Lung microvascular endothelial cell (primary cell): ENCODE measurements at regions not wholly inside any gene's neighbourhood (a gene's known extent, or its start where the extent isn't known, plus 50 kb on each side); places are given as distances from the start of the nearest gene placed in this dataset.
"Not testable (repeated sequence)": the region's sequence is repeated elsewhere in the genome, so short reads cannot be mapped to it uniquely, and the experiment has no call there.

Experiments used
- DNase-seq, 2 donors: peaks; one replicate each; pipeline versions ENCODE4 v3.0.0 to v3.0.0-alpha.2; 2010; ENCODE audit warnings: low read depth in 2 of 2

DNA sequence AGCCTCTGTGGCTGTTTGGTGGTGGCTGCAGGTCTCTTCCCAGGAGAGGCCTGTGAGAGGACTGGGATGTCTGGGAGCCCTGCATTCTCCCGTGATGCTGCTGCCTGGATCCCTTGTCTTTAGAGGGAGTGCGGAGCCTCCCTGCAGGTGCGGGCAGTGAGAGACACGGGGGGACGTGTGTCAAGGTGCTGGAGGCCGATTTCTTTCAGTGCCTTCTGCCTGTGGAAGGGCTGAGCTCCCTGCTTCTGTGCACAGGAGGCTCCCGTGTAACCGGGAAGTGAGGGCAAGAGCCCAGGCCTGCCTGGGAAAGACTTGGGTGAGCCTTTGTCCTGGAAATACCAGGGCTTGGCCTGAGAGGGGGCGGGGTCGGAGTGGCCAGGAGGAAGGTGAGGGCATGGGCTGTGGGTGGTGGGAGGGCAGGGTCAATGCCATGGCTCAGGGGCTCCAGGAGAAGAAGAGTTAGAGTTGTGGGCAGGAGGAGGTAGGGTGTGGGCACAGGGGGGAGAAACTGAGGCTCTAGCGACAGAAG lies 372.2 kb downstream of the TMEM121 start:
- DNase-seq = no peak

DNA sequence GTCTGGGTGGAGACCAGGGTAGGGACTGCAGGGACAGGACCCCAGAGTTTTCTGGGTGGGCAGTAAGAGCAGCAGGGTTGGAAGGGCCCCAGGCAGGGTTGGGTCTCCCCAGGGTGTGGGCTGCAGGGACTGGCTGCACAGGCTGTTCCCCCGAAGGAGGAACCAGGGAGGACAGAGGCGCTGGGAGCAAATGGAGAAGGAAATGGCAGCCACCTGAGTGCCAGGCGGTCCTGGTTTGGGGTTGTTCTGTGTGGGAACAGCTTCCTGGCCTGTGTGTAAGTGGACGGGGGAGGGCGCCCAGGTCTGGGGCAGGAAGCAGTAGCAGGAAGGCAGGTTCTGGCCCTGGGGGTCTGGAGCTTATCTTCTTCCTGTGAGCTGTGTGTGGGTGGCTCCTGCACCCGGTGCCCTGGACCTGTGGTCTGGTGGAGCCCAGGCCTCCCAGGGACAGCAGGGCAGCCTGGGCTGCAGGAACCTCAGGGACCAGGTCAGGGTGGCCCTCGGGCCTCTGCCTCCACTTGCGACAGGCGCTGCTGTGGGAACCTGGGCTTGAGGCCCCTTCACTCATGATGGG lies 372.8 kb downstream of the TMEM121 start:
- DNase-seq = no peak

DNA sequence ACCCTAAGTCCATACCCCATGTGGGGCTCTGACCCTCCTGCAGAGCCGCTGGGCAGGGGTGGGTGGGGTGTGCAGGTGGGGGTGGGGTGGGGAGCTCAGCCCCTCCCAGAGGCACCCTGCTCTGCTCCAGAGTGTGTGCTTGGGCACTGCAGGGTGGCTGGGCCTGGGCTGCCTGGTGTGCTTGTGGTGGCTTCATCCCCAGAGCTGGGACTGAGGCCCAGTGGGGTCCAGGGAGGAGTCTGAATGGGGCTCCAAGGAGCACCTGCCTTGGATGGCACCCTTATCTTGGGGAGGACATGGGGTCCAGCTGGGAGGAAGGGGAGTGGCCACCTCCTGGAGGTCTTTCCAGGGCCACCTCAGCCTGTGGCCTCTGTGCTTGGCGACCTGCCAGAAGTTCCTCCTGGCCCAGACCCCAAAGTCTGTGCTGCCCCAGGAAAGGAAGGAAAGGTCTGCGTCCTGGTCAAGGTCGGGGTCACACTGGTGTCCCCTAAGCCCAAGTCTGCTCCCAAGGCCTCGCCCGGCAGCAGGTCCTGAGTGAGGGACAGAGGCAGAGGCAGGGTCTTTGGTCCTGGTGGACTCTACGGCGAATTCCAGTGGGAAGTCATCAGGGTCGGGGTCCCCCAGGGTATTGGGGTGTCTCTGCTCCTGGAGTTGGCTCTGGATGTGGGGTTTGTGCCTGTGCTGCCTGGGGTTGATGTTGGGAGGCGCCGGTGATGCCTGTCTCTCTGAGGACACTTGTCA lies 373.4 kb downstream of the TMEM121 start:
- no peak for DNase-seq

DNA sequence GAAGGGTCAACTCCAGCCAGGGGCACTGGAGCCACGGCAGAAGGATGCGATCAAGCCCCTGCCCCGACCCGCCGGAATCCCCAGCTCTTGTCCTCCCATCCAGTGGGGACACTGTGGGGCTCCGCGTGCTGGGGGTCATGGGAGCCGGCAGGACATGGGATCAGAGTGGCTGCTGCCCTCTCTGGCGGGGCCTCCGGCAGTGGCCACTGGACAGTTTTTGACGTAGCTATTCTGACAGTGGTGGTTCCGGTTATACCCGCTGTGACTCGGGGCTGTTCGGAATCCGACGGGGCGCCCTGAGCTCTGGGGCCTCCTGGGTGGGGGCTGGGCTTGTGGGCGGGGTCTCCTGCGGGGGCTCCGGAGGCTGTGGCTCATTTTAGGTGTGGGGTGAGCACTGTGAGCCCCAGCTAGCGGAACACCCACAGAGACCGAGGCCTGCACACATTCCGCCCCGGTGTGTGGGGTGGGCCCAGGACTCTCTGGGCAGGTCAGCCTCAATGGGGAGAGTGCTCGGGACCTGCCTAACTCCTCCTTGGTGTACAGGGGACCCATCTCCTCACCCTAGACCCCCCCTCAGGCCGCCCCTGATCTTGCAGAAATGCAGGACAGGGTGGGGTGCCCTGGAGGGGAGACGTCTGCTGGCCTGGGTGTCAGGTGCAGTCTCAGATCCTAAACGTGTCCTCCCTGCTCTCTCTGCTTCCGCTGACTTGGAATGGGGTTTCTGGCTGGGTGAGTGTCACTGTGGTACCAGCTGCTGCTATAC lies 374.2 kb downstream of the TMEM121 start:
- DNase-seq = no peak

DNA sequence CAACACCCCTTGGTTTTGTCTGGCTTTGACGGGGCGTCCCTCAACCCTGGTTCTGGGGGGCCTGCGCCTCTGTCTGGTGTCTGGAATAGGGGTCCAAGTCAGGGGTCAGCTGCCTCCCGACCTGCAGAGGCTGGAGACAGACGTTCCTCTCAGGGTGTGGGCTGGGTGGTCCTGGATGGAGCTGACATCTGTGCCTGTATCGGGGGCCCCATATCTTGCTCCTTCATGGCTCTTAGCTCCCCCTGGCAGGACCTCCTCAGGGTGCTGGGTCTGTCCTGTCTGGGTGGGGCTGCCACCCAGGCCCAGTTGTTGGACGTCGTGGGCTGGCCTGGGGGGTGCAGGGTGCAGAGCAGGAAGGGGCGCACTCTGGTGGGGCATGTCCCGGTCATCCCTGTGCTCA lies 374.8 kb downstream of the TMEM121 start:
- DNase-seq = no peak

DNA sequence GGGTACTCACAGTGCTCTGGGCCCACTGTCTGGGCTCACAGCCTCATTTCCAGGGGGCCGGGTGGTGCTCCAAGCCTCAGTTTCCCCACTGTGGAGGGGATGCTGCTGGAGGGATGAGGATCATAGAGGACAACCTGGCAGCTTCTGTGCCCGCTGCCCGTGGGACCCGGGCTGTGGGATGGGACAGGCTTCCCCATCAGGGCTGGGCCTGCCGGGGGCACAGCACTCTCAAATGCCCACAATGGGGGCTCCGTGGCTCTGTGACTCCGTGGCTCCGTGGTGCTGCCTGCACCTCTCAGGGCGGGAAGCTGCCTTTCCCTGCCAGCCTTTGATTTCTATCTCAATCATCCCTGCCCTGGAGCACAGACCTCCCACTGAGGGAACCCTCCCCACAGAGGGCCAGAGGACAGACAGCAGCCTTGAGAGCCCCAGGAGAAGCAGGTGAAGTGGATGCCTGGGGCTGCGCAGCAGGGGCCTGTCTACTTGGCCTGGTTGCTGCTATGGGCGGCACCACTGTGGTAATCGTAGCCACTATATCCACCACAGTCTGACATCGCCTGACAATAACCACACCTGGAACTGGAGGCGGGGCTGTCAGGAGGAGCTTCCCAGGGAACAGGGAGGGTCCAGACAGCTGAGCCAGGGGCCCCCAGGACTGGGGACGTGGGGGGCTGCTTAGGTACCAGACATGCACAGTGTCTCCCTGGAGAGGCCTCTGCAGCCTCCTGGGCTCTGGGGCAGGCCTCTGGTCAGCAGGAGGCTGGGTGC lies 375.9 kb downstream of the TMEM121 start:
- no peak for DNase-seq

DNA sequence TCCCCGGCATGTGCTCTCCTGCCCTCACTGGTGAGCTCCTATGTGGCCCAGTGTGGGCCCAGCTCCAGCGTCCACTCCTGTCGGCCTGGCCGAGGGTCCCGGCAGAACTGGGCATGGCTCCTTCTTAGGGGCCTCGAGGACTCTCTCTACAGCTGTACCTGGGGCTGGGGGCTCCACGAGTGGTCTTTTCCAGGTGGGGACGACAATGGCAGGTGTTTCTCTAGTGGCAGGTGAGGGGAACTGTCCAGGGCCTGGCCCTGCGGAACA lies 376.4 kb downstream of the TMEM121 start:
- not testable (repeated sequence) for DNase-seq

DNA sequence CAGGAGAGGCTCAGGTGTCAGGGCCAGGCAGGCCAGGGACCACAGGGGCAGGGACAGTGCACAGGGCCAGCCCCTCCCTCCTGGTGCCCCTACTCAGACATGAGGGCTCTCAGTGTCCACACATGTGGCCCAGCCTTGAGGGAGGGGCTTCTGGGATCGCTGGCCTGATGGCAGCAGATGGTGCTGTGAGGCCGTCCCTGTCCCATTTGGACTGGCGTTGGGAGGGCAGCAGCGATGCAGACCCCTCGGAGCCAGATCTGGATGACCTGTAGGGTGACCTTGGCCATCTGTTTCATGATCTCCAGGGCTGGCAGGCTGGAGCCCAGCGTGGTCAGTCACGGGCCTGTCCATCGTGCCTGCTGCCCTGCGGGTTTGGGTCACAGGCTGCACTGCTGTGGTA lies 377.6 kb downstream of the TMEM121 start:
- no peak for DNase-seq

DNA sequence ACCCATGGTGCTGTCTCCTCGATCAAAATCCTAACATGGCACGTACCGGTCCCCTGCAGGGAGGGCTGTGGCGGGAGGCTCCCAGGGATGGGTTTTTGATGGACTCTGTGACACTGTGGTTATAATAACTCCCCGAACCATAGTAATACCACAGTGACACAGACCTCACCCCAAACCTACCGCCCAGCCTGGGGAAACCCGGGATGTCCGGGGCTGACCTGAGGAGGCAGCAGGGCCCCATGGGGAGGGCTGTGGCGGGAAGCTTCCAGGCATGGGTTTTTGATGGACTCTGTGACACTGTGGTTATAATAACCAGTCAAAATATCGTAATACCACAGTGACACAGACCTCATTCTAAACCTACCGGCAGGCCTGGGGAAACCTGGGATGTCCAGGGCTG lies 378.0 kb downstream of the TMEM121 start:
- no peak for DNase-seq

DNA sequence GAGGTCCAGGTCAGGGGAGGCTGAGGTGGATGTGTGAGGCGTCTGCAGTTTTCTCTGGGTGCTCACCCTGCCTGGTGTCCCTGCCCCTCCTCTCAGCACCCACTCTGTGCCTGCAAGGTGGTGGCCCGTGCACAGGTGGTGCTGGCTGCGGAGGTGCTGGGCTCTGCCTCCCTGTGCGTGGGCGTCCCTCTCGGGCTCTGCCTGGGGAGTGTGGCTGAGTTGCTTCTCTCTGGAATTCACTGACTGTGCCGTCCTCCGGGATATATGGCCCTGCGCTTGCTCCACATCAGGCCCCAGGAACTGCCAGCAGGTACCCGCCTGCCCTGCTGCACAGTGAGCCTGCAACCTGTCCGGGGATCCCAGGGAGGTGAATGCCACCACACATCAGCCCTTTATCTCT lies 379.1 kb downstream of the TMEM121 start:
- no peak for DNase-seq

DNA sequence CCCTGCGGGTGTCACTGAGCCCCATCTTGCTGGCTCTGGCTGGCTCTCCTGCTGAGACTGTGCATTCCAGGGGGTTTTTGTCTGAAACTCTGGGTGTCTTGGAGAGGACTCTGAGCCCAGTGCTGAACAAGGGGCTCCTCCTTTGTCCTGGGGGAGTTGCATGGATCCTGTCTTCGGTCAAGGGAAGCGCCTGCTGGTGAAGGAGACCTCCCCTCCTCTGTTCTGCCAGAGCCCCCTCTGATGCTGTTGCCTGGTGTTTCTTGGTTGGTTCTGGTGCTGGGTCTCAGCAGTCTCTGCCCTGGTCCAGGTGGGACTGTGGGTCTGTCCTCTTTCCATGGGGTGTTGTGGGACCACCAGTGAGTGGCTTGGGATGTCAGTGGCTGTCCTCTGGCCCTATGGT lies 380.9 kb downstream of the TMEM121 start:
- no peak for DNase-seq

DNA sequence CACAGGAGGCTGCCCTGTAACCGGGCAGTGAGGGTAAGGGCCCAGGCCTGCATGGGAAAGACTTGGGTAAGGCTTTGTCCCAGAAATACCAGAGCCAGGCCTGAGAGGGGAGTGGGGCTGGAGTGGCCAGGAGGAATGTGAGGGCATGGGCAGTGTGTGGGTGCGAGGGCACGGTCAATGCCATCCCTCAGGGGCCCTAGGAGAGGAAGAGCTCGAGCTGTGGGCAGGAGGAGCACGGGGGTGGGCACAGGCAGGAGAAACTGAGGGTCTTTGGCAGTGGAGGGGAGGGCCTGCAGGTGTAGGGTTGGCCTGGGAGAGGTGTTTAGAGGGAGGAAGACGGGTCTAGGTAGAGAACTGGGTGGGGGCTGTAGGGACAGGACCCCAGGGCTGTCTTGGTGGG lies 381.6 kb downstream of the TMEM121 start:
- DNase-seq = no peak

DNA sequence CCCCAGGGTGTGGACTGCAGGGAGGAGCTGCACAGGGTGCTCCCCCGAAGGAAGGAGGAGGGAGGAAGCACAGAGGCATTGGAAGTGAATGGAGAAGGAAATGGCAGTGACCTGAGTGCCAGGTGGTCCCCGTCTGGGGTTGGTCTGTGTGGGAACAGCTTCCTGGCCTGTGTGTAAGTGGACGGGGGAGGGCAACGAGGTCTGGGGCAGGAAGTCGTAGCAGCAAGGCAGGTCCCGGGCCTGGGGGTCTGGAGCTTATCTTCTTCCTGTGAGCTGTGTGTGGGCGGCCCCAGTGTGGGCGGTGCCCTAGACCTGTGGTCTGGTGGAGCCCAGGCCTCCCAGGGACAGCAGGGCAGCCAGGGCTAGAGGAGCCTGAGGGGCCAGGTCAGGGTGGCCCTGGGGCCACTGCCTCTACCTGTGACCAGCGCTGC lies 382.1 kb downstream of the TMEM121 start:
- DNase-seq = no peak

DNA sequence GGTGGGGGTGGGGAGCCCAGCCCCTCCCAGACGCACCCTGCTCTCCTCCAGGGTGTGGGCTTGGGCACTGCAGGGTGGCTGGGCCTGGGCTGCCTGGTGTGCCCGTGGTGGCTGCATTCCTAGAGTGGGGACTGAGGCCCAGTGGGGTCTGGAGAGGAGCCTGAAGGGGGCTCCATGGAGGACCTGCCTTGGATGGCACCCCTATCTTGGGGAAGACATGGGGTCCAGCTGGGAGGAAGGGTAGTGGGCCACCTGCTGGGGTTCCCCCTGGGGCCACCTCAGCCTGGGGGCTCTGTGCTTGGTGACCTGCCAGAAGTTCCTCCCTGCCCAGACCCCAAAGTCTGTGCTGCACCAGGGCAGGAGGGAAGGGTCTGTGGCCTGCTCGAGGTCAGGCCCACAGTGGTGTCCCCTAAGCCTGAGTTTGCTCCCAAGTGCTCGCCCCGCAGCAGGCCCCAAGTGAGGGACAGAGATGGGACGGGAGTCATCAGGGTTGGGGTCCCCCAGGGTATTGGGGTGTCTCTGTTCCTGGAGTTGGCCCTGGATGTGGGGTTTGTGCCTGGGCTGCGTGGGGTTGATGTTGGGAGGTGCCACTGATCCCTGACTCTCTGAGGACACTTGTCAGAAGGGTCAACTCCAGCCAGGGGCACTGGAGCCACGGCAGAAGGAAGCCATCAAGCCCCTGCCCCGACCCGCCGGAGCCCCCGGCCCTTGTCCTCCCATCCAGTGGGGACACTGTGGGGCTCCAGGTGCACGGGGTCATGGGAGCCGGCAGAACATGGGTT lies 382.9 kb downstream of the TMEM121 start:
- no peak for DNase-seq

DNA sequence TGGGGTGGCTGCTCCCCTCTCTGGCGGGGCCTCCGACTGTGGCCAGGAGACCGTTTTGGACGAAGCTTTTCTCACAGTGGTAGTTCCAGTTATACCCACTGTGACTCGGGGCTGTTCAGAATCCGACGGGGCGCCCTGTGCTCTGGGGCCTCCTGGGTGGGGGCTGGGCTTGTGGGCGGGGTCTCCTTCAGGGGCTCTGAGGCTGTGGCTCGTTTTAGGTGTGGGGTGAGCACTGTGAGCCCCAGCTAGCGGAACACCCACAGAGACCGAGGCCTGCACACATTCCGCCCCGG lies 383.4 kb downstream of the TMEM121 start:
- not testable (repeated sequence) for DNase-seq

DNA sequence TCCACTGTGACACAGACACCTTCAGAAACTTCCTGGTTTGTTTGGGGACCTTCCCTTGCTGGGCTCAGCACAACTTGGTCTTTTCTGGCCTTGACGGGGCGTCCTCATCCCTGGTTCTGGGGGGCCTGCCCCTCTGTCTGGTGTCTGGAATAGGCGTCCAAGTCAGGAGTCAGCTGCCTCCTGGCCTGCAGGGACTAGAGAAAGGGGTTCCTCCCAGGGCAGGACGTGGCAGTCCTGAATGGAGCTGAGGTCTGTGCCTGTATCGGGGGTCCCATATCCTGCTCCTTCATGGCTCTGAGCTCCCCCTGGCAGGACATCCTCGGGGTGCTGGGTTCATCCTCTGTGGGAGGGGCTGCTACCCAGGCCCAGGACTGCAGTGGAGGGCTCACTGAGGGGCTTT lies 384.0 kb downstream of the TMEM121 start:
- no peak for DNase-seq

DNA sequence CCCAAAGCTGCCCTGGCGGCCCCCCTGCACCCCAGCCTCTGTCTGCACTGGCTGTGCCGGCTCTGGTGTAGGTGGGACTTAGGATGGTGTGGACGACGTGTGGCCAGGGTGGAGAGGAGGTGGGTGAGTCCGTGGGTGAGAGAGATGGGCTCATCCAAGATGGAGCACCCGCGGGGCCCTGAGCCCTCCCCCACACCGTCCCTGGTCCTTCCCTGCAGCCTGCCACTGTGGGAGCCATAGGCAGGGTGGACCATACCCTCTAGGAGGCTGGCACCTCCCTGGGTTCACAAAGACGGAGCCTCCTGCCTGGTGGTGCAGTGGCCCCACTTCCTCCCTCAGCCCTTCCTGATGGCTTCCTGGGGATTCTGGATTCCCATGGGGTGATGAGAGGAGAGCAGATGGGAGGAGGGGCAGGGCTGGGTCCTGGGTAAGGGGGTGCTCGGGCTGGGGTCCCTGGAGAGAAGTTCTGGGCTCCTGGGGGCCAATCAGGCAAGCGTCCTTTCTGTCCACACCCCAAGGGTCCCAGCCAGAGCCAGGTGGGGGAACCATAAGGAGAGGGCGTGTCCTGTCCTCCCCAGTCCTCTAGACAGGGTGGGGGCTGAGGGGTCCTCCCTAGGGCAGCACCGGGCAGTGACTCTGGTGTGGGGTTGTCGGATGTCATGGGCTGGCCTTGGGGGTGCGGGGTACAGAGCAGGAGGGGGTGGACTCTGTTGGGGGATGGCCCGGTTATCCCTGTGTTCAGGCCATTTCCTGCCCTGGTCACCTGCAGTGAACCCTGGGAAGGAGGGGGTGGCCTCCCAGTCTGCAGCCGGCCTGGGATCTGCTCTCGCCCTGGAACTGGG lies 384.8 kb downstream of the TMEM121 start:
- DNase-seq = no peak

DNA sequence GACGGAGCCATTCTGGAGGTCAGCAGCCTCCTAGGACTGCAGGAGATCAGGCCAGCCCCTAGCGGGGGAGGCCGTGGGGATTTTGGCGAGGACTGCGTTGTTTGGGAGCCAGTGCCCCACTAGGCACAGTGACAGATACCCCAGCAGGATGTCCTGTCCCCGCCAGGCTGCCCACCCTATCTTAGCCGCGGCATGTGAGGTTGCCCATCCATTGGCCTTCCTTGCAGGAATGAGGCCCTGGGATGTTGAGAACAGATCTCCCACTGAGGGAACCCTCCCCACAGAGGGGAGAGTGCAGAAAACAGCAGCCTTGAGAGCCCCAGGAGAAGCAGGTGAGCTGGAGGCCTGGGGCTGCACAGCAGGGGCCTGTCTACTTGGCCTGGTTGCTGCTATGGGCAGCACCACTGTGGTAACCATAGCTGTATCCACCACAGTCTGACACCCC lies 385.5 kb downstream of the TMEM121 start:
- not testable (repeated sequence) for DNase-seq

DNA sequence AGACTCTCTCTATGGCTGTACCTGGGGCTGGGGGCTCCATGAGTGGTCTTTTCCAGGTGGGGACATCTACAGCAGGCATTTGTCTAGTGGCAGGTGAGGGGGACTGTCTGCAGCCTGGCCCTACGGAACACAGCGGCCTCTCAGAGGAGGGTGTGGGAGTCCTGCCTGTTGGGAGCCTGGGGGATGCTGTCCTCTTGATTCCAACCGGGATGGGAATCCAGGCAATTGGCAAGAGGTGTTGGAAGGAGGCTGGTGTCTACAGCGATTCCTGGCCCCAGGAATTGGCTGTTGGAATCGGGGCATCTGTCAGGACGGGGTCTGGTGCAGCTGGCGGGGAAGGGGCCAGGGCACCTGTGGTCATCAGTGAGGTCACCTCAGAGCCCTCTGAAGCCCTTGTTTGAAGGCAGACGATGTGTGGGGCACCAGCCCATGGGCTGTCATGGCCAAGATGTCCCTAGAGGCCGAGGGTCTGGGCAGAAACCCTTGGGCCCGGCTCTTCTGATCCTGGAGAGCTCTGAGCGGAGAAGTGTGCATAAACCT lies 386.3 kb downstream of the TMEM121 start:
- no peak for DNase-seq

DNA sequence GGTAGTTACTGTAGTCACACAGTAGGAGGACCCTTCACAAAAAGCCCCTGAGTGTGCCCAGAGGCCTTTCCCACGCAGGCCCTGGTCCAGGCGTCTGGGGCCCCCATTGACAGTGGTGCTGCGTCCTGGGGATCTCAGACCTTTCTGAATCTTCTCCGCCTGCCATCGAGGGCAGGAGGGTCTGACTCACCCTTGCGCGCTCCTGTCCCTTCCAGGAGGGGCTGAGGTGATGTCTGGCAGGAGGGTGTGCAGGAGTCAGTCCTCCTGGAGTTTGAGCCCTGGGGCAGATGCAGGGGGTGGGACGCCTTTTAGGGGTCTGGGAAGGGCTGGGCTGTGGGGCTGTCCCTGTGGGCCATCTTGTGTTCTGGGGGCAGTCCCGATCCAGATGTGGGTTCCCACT lies 386.8 kb downstream of the TMEM121 start:
- DNase-seq = no peak
